Vagina (tissue), 2 donors: ENCODE measurements at regions not wholly inside any gene's neighbourhood (a gene's known extent, or its start where the extent isn't known, plus 50 kb on each side); places are given as distances from the start of the nearest gene placed in this dataset.

Experiments
- POLR2A ChIP-seq, 2 donors: fragments of 450-650 bp; IDR thresholded peaks; one replicate each; pipeline ENCODE4 v1.6.1; 2017; ENCODE audit warnings: antibody characterized with exemption in 2 of 2, mild to moderate bottlenecking in 2 of 2, moderate library complexity in 2 of 2
- POLR2AphosphoS5 ChIP-seq, 2 donors: sonication (generic); formaldehyde crosslinking; IDR thresholded peaks; one replicate each; pipeline ENCODE4 v1.9.0; 2017; ENCODE audit warnings: antibody characterized with exemption in 2 of 2, mild to moderate bottlenecking in 2 of 2, low read depth in 1 of 2; ENCODE audit not compliant: insufficient read depth in 1 of 2
- TF ChIP-seq, protein P1 (sequence below), 3 experiments: fragments of 450-650 bp in 2 of 3; fragments of 200-600 bp in 1 of 3; sonication (generic) in 1 of 3; IDR thresholded peaks; one replicate each; pipeline ENCODE4 v1.5.1; 2017 to 2019; ENCODE audit warnings: antibody characterized with exemption in 3 of 3, mild to moderate bottlenecking in 2 of 3, moderate library complexity in 2 of 3

DNA sequence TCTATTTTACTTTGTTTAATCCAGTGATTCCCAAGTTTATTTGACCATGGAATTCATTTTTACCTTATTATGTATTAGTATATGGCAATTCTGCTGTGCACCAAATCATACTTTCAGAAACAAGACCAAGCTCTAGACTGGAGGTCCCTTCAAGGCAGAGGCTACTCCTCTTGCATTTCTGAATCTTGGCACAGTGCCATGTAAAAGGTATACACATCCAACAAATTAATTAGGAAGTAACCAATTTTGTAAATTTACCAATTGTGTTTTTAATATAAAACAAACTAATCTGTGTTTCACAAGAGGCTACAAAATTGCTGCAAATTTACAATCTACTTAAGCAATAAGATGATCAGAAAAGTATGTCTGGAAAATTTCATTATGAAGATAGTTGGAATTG is 712.2 kb upstream of the HS3ST1 start:
- TF ChIP-seq, protein P1, sequence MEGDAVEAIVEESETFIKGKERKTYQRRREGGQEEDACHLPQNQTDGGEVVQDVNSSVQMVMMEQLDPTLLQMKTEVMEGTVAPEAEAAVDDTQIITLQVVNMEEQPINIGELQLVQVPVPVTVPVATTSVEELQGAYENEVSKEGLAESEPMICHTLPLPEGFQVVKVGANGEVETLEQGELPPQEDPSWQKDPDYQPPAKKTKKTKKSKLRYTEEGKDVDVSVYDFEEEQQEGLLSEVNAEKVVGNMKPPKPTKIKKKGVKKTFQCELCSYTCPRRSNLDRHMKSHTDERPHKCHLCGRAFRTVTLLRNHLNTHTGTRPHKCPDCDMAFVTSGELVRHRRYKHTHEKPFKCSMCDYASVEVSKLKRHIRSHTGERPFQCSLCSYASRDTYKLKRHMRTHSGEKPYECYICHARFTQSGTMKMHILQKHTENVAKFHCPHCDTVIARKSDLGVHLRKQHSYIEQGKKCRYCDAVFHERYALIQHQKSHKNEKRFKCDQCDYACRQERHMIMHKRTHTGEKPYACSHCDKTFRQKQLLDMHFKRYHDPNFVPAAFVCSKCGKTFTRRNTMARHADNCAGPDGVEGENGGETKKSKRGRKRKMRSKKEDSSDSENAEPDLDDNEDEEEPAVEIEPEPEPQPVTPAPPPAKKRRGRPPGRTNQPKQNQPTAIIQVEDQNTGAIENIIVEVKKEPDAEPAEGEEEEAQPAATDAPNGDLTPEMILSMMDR (IDR thresholded peaks at IDR 0.05): no peak
- TF ChIP-seq POLR2A (IDR thresholded peaks at IDR 0.05) (no peak), POLR2AphosphoS5 (IDR thresholded peaks at IDR 0.05; ENCODE audit: insufficient read depth in 1 of 2, low read depth in 1 of 2) (no peak)
